ENCODE measurements at regions not wholly inside any gene's neighbourhood (a gene's known extent, or its start where the extent isn't known, plus 50 kb on each side); places are given as distances from the start of the nearest gene placed in this dataset.

DNA sequence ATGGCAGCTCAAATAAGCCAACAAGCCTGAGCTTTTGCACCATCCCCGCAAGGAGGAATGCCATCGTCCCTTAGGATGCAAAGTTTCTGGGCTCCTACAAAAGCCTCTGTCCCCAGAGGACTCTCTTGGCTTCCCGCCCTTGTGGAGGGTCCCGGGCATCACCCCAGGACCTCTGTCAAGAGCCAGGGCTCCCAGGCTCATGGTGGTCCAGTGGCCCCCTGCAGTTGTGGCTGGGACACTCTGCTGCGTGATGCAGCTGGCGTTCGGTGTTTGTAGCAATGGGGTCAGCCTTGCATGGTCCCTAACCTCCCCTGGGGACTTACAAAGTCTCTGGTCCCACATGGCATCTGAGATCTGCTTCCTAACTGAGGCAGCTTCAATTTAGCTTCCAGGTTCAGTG is 104.7 kb downstream of the RIPK4 start (continued):
- TF ChIP-seq, protein P1, sequence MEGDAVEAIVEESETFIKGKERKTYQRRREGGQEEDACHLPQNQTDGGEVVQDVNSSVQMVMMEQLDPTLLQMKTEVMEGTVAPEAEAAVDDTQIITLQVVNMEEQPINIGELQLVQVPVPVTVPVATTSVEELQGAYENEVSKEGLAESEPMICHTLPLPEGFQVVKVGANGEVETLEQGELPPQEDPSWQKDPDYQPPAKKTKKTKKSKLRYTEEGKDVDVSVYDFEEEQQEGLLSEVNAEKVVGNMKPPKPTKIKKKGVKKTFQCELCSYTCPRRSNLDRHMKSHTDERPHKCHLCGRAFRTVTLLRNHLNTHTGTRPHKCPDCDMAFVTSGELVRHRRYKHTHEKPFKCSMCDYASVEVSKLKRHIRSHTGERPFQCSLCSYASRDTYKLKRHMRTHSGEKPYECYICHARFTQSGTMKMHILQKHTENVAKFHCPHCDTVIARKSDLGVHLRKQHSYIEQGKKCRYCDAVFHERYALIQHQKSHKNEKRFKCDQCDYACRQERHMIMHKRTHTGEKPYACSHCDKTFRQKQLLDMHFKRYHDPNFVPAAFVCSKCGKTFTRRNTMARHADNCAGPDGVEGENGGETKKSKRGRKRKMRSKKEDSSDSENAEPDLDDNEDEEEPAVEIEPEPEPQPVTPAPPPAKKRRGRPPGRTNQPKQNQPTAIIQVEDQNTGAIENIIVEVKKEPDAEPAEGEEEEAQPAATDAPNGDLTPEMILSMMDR (IDR thresholded peaks at IDR 0.05; ENCODE audit: control extremely low read depth in 1 of 3, insufficient read depth in 1 of 3, low read depth in 1 of 3, low read length in 3 of 3) = no peak
- TF ChIP-seq SP2 (IDR thresholded peaks at IDR 0.05; ENCODE audit: low read length) (no peak), BACH1 (IDR thresholded peaks at IDR 0.05; ENCODE audit: low read length) (no peak), SIN3A (conservative IDR thresholded peaks at IDR 0.05 in 1 of 2, IDR thresholded peaks at IDR 0.05 in 1 of 2; ENCODE audit: low read depth in 1 of 2, low read length in 2 of 2) (no peak)

Measured in H1 (cell line).